COLO668 (cell line): ENCODE measurements at regions not wholly inside any gene's neighbourhood (a gene's known extent, or its start where the extent isn't known, plus 50 kb on each side); places are given as distances from the start of the nearest gene placed in this dataset.

Experiments used
- DNase-seq: peaks from one replicate; lab custom pipeline; 2025; ENCODE audit not compliant: unreplicated experiment; lab: John Stamatoyannopoulos, UW

- DNase-seq, result no peak
Measured at GRCh38 chr19:31699421-31699820, 350.2 kb upstream of the TSHZ3 start.

- DNase-seq, result no peak
Measured at GRCh38 chr19:31701146-31701545, 351.9 kb upstream of the TSHZ3 start.

- no peak for DNase-seq
Measured at GRCh38 chr19:31705656-31706055, 356.4 kb upstream of the TSHZ3 start.

- no peak for DNase-seq
Measured at GRCh38 chr19:31706131-31706530, 356.9 kb upstream of the TSHZ3 start.

- DNase-seq, result no peak
Measured at GRCh38 chr19:31706691-31707620, 357.7 kb upstream of the TSHZ3 start.

GRCh38 chr19:31708520-31708919 is 359.3 kb upstream of the TSHZ3 start:
- no peak for DNase-seq

GRCh38 chr19:31709476-31709875 is 360.2 kb upstream of the TSHZ3 start:
- DNase-seq, result no peak

- DNase-seq, result no peak
Measured at GRCh38 chr19:31715249-31715945, 366.2 kb upstream of the TSHZ3 start.

- no peak for DNase-seq
Measured at GRCh38 chr19:31716826-31717225, 367.6 kb upstream of the TSHZ3 start.

- DNase-seq, result no peak
Measured at GRCh38 chr19:31717269-31717923, 368.2 kb upstream of the TSHZ3 start.

GRCh38 chr19:31718032-31718431 is 368.8 kb upstream of the TSHZ3 start:
- no peak for DNase-seq

- DNase-seq, result no peak
Measured at GRCh38 chr19:31718898-31719297, 369.7 kb upstream of the TSHZ3 start.

GRCh38 chr19:31723101-31723500 is 373.9 kb upstream of the TSHZ3 start:
- DNase-seq, result no peak

- DNase-seq, result no peak
Measured at GRCh38 chr19:31725051-31725450, 375.8 kb upstream of the TSHZ3 start.

GRCh38 chr19:31727536-31727935 is 378.3 kb upstream of the TSHZ3 start:
- DNase-seq, result no peak

GRCh38 chr19:31730270-31730669 is 381.0 kb upstream of the TSHZ3 start:
- DNase-seq, result no peak

- DNase-seq, result no peak
Measured at GRCh38 chr19:31733591-31733990, 384.4 kb upstream of the TSHZ3 start.

- no peak for DNase-seq
Measured at GRCh38 chr19:31742249-31742648, 393.0 kb upstream of the TSHZ3 start.

GRCh38 chr19:31745731-31746130 is 396.5 kb upstream of the TSHZ3 start:
- no peak for DNase-seq

GRCh38 chr19:31749231-31749630 is 400.0 kb upstream of the TSHZ3 start:
- DNase-seq, result no peak

- DNase-seq, result no peak
Measured at GRCh38 chr19:31759359-31759758, 410.1 kb upstream of the TSHZ3 start.
